GM12878 (cell line): ENCODE measurements at regions not wholly inside any gene's neighbourhood (a gene's known extent, or its start where the extent isn't known, plus 50 kb on each side); places are given as distances from the start of the nearest gene placed in this dataset.

Experiments
- BCL11A ChIP-seq: IDR thresholded peaks from 2 replicates; pipeline ENCODE4 v1.6.1; 2011; ENCODE audit warnings: low read depth, low read length
- BCLAF1 ChIP-seq: fragments of 450-650 bp; IDR thresholded peaks from 2 replicates; pipeline ENCODE4 v1.6.1; 2017; ENCODE audit warnings: antibody characterized with exemption, mild to moderate bottlenecking, moderate library complexity
- CREM ChIP-seq: IDR thresholded peaks from 2 replicates; pipeline ENCODE4 v1.6.1; 2014; ENCODE audit warnings: antibody characterized with exemption, low read depth
- ETV6 ChIP-seq, 2 experiments: fragments of 450-650 bp in 1 of 2; IDR thresholded peaks in 1 of 2; conservative IDR thresholded peaks in 1 of 2; 2 replicates each; pipeline ENCODE4 v1.6.1; 2014; ENCODE audit warnings: antibody characterized with exemption in 1 of 2, borderline replicate concordance in 1 of 2, low read depth in 1 of 2, mild to moderate bottlenecking in 1 of 2, moderate library complexity in 1 of 2
- IKZF1 ChIP-seq: fragments of 450-650 bp; conservative IDR thresholded peaks from 2 replicates; pipeline ENCODE4 v1.6.1; 2017; ENCODE audit warnings: antibody characterized with exemption, mild to moderate bottlenecking
- IRF4 ChIP-seq: IDR thresholded peaks from 2 replicates; pipeline ENCODE4 v1.6.1; 2011; ENCODE audit warnings: low read depth, low read length
- JUNB ChIP-seq: IDR thresholded peaks from 2 replicates; pipeline ENCODE4 v1.6.1; 2016; ENCODE audit warnings: antibody characterized with exemption, mild to moderate bottlenecking
- KAT2A ChIP-seq: conservative IDR thresholded peaks from 2 replicates; pipeline ENCODE4 v1.6.1; 2011; ENCODE audit warnings: low read depth, low read length; ENCODE audit not compliant: control insufficient read depth
- MTA3 ChIP-seq: IDR thresholded peaks from 2 replicates; pipeline ENCODE4 v1.6.1; 2012; ENCODE audit warnings: low read length, inconsistent platforms, borderline replicate concordance
- MYB ChIP-seq: fragments of 150-350 bp; IDR thresholded peaks from 2 replicates; pipeline ENCODE4 v1.6.1; 2014; ENCODE audit warnings: mild to moderate bottlenecking, low read depth, low read length, borderline replicate concordance
- SMAD1 ChIP-seq: fragments of 450-650 bp; IDR thresholded peaks from 2 replicates; pipeline ENCODE4 v1.6.1; 2018; ENCODE audit warnings: mild to moderate bottlenecking, low read depth; ENCODE audit not compliant: partially characterized antibody
- STAT1 ChIP-seq: fragments of 450-650 bp; conservative IDR thresholded peaks from 2 replicates; pipeline ENCODE4 v1.6.1; 2014; ENCODE audit warnings: antibody characterized with exemption, mild to moderate bottlenecking
- SUZ12 ChIP-seq: fragments of 200-600 bp; sonication (generic); IDR thresholded peaks from one replicate; pipeline ENCODE4 v1.6.1; 2018; ENCODE audit warnings: antibody characterized with exemption, mild to moderate bottlenecking; ENCODE audit not compliant: unreplicated experiment
- YY1 ChIP-seq: IDR thresholded peaks from 2 replicates; pipeline ENCODE4 v1.6.1; 2011; ENCODE audit warnings: low read depth, mild to moderate bottlenecking, low read length
- ZNF274 ChIP-seq: IDR thresholded peaks from one replicate; pipeline ENCODE4 v1.8.0; 2011; ENCODE audit not compliant: insufficient read length, insufficient read depth
- TF ChIP-seq, protein P1 (sequence below): IDR thresholded peaks from 2 replicates; pipeline ENCODE4 v1.6.1; 2011; ENCODE audit warnings: low read depth, mild to moderate bottlenecking, low read length, moderate library complexity, borderline replicate concordance; ENCODE audit errors: extremely low read depth
- TF ChIP-seq, protein P2 (sequence below): fragments of 150-350 bp; IDR thresholded peaks from 2 replicates; pipeline ENCODE4 v1.6.1; 2016; ENCODE audit warnings: low read depth, low read length
- TF ChIP-seq, protein P3 (sequence below): fragments of 450-650 bp; IDR thresholded peaks from 2 replicates; pipeline ENCODE4 v1.6.1; 2017; ENCODE audit warnings: borderline replicate concordance
- TF ChIP-seq, protein P4 (sequence below): fragments of 450-650 bp; IDR thresholded peaks from 2 replicates; pipeline ENCODE4 v1.6.1; 2018; ENCODE audit warnings: borderline replicate concordance, mild to moderate bottlenecking; ENCODE audit not compliant: partially characterized antibody

GRCh38 chr9:107218829-107219485, 64.1 kb upstream of the RAD23B start (continued):
- TF ChIP-seq BCLAF1 (no peak), ETV6 (conservative IDR thresholded peaks at IDR 0.05 in 1 of 2, IDR thresholded peaks at IDR 0.05 in 1 of 2; ENCODE audit: borderline replicate concordance in 1 of 2, low read depth in 1 of 2) (no peak), MYB (no peak), IRF4 (peak; percentile 54; the same call in 1 of the 2 replicates), KAT2A (no peak), BCL11A (peak; percentile 74; the same call in 1 of the 2 replicates), IKZF1 (peak; percentile 46), STAT1 (no peak), JUNB (peak; percentile 30; the same call in 1 of the 2 replicates), ZNF274 (no peak), CREM (no peak), SUZ12 (no peak), YY1 (no peak), MTA3 (no peak), SMAD1 (no peak)
- TF ChIP-seq, protein P1, sequence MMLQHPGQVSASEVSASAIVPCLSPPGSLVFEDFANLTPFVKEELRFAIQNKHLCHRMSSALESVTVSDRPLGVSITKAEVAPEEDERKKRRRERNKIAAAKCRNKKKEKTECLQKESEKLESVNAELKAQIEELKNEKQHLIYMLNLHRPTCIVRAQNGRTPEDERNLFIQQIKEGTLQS = no peak
- TF ChIP-seq, protein P2, sequence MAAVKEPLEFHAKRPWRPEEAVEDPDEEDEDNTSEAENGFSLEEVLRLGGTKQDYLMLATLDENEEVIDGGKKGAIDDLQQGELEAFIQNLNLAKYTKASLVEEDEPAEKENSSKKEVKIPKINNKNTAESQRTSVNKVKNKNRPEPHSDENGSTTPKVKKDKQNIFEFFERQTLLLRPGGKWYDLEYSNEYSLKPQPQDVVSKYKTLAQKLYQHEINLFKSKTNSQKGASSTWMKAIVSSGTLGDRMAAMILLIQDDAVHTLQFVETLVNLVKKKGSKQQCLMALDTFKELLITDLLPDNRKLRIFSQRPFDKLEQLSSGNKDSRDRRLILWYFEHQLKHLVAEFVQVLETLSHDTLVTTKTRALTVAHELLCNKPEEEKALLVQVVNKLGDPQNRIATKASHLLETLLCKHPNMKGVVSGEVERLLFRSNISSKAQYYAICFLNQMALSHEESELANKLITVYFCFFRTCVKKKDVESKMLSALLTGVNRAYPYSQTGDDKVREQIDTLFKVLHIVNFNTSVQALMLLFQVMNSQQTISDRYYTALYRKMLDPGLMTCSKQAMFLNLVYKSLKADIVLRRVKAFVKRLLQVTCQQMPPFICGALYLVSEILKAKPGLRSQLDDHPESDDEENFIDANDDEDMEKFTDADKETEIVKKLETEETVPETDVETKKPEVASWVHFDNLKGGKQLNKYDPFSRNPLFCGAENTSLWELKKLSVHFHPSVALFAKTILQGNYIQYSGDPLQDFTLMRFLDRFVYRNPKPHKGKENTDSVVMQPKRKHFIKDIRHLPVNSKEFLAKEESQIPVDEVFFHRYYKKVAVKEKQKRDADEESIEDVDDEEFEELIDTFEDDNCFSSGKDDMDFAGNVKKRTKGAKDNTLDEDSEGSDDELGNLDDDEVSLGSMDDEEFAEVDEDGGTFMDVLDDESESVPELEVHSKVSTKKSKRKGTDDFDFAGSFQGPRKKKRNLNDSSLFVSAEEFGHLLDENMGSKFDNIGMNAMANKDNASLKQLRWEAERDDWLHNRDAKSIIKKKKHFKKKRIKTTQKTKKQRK = no peak
- TF ChIP-seq, protein P3, sequence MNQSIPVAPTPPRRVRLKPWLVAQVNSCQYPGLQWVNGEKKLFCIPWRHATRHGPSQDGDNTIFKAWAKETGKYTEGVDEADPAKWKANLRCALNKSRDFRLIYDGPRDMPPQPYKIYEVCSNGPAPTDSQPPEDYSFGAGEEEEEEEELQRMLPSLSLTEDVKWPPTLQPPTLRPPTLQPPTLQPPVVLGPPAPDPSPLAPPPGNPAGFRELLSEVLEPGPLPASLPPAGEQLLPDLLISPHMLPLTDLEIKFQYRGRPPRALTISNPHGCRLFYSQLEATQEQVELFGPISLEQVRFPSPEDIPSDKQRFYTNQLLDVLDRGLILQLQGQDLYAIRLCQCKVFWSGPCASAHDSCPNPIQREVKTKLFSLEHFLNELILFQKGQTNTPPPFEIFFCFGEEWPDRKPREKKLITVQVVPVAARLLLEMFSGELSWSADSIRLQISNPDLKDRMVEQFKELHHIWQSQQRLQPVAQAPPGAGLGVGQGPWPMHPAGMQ = no peak
- TF ChIP-seq, protein P4, sequence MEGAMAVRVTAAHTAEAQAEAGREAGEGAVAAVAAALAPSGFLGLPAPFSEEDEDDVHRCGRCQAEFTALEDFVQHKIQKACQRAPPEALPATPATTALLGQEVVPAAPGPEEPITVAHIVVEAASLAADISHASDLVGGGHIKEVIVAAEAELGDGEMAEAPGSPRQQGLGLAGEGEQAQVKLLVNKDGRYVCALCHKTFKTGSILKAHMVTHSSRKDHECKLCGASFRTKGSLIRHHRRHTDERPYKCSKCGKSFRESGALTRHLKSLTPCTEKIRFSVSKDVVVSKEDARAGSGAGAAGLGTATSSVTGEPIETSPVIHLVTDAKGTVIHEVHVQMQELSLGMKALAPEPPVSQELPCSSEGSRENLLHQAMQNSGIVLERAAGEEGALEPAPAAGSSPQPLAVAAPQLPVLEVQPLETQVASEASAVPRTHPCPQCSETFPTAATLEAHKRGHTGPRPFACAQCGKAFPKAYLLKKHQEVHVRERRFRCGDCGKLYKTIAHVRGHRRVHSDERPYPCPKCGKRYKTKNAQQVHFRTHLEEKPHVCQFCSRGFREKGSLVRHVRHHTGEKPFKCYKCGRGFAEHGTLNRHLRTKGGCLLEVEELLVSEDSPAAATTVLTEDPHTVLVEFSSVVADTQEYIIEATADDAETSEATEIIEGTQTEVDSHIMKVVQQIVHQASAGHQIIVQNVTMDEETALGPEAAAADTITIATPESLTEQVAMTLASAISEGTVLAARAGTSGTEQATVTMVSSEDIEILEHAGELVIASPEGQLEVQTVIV = no peak
- TF ChIP-seq, all 136 proteins: peak for 33
